Nephron (organoid): ENCODE measurements at regions not wholly inside any gene's neighbourhood (a gene's known extent, or its start where the extent isn't known, plus 50 kb on each side); places are given as distances from the start of the nearest gene placed in this dataset.
"Not testable (repeated sequence)": the region's sequence is repeated elsewhere in the genome, so short reads cannot be mapped to it uniquely, and the experiment has no call there.

Source experiments
- H3K27ac Mint-ChIP-seq, 3 experiments: 2 replicates each; pipeline ENCODE4 v1.8.0; 2020; ENCODE audit warnings: mixed read lengths in 3 of 3, mild to moderate bottlenecking in 2 of 3, moderate library complexity in 1 of 3
- H3K27me3 Mint-ChIP-seq: 2 replicates; pipeline ENCODE4 v1.8.0; 2021; ENCODE audit warnings: low read depth, mild to moderate bottlenecking, moderate library complexity, mixed read lengths
- H3K36me3 Mint-ChIP-seq: 2 replicates; pipeline ENCODE4 v1.8.0; 2020; ENCODE audit warnings: low read depth, mixed read lengths
- H3K4me1 Mint-ChIP-seq: 2 replicates; pipeline ENCODE4 v1.8.0; 2020; ENCODE audit warnings: mixed read lengths
- H3K4me3 Mint-ChIP-seq, 3 experiments: 2 replicates each; pipeline ENCODE4 v1.8.0; 2020; ENCODE audit warnings: mild to moderate bottlenecking in 3 of 3, mixed read lengths in 3 of 3, moderate library complexity in 2 of 3
- H3K9me3 Mint-ChIP-seq: 2 replicates; pipeline ENCODE4 v1.8.0; 2020; ENCODE audit warnings: mixed read lengths
- CTCF ChIP-seq, 3 experiments: fragments of 200-600 bp; sonication (generic); IDR thresholded peaks; one replicate each; pipeline ENCODE4 v1.5.0; 2021; ENCODE audit warnings: antibody characterized with exemption in 3 of 3; ENCODE audit not compliant: unreplicated experiment in 3 of 3

GRCh38 chr10:64873088-64873487 lies 1351.9 kb downstream of the REEP3 start:
- Mint-ChIP-seq H3K27me3 (no peaks in the 10 kb centered on the region), H3K9me3 (no peaks in the 10 kb centered on the region), H3K4me1 (no peaks in the 10 kb centered on the region), H3K27ac (no peak overlapping the region), H3K36me3 (no peaks in the 10 kb centered on the region), H3K4me3 (no peak overlapping the region)
- TF ChIP-seq CTCF (IDR thresholded peaks at IDR 0.05; ENCODE audit: unreplicated experiment in 3 of 3) = no peak

GRCh38 chr10:64873959-64874358 lies 1352.8 kb downstream of the REEP3 start:
- H3K4me3 Mint-ChIP-seq = no peak overlapping the region
- H3K27me3 Mint-ChIP-seq = no peaks in the 10 kb centered on the region
- H3K4me1 Mint-ChIP-seq = no peaks in the 10 kb centered on the region
- no peaks in the 10 kb centered on the region for H3K36me3 Mint-ChIP-seq
- TF ChIP-seq CTCF (IDR thresholded peaks at IDR 0.05; ENCODE audit: unreplicated experiment in 3 of 3) = no peak
- H3K27ac Mint-ChIP-seq = no peak overlapping the region
- no peaks in the 10 kb centered on the region for H3K9me3 Mint-ChIP-seq

GRCh38 chr10:64880546-64880945 lies 1359.3 kb downstream of the REEP3 start:
- Mint-ChIP-seq H3K36me3 (no peaks in the 10 kb centered on the region), H3K27me3 (no peaks in the 10 kb centered on the region), H3K9me3 (no peaks in the 10 kb centered on the region), H3K27ac (no peak overlapping the region), H3K4me1 (no peaks in the 10 kb centered on the region), H3K4me3 (no peak overlapping the region)
- no peak for TF ChIP-seq CTCF (IDR thresholded peaks at IDR 0.05; ENCODE audit: unreplicated experiment in 3 of 3)

GRCh38 chr10:64881257-64881656 lies 1360.1 kb downstream of the REEP3 start:
- no peaks in the 10 kb centered on the region for H3K4me1 Mint-ChIP-seq
- no peaks in the 10 kb centered on the region for H3K9me3 Mint-ChIP-seq
- H3K36me3 Mint-ChIP-seq = no peaks in the 10 kb centered on the region
- no peak overlapping the region for H3K4me3 Mint-ChIP-seq
- no peaks in the 10 kb centered on the region for H3K27me3 Mint-ChIP-seq
- H3K27ac Mint-ChIP-seq = no peak overlapping the region
- TF ChIP-seq CTCF (IDR thresholded peaks at IDR 0.05; ENCODE audit: unreplicated experiment in 3 of 3) = no peak

GRCh38 chr10:64896582-64896981 lies 1375.4 kb downstream of the REEP3 start:
- Mint-ChIP-seq H3K9me3 (peaks cover 20% of the 10 kb centered on the region), H3K36me3 (no peaks in the 10 kb centered on the region), H3K4me3 (no peak overlapping the region)

GRCh38 chr10:64906311-64906710 lies 1385.1 kb downstream of the REEP3 start:
- H3K36me3 Mint-ChIP-seq, H3K27me3 Mint-ChIP-seq, H3K4me3 Mint-ChIP-seq, H3K9me3 Mint-ChIP-seq, H3K4me1 Mint-ChIP-seq: not testable (repeated sequence)
- H3K27ac Mint-ChIP-seq = peak overlapping the region; percentile 75 to 93 (median 91)

More at GRCh38 chr10:64896582-64896981, 1375.4 kb downstream of the REEP3 start:
- Mint-ChIP-seq H3K27ac (no peak overlapping the region), H3K4me1 (no peaks in the 10 kb centered on the region), H3K27me3 (no peaks in the 10 kb centered on the region)
- no peak for TF ChIP-seq CTCF (IDR thresholded peaks at IDR 0.05; ENCODE audit: unreplicated experiment in 3 of 3)

GRCh38 chr10:64924306-64924705 lies 1403.1 kb downstream of the REEP3 start:
- H3K27ac Mint-ChIP-seq, H3K27me3 Mint-ChIP-seq: not testable (repeated sequence)

More at GRCh38 chr10:64924306-64924705, 1403.1 kb downstream of the REEP3 start:
- H3K36me3 Mint-ChIP-seq, H3K4me1 Mint-ChIP-seq: not testable (repeated sequence)
- Mint-ChIP-seq H3K9me3 (peaks cover 31% of the 10 kb centered on the region), H3K4me3 (peak overlapping the region; percentile 51 to 73 (median 65))
